Thymus (tissue), 11 donors: ENCODE measurements at regions not wholly inside any gene's neighbourhood (a gene's known extent, or its start where the extent isn't known, plus 50 kb on each side); places are given as distances from the start of the nearest gene placed in this dataset.

Experiments
- DNase-seq, 9 donors: peaks; one replicate each; pipeline ENCODE4 v3.0.0-alpha.2; 2013; ENCODE audit warnings: low spot score in 9 of 9, low read depth in 6 of 9, missing footprints in 1 of 9
- H3K27ac ChIP-seq, 2 donors: one replicate each; pipeline ENCODE4 v1.5.1; 2013; ENCODE audit warnings: control low read depth in 1 of 2, low read depth in 1 of 2, low read length in 1 of 2, mild to moderate bottlenecking in 1 of 2, moderate library complexity in 1 of 2
- H3K27me3 ChIP-seq, 2 donors: one replicate each; pipeline ENCODE4 v1.5.1; 2013; ENCODE audit warnings: low read length in 1 of 2; ENCODE audit not compliant: control insufficient read depth in 2 of 2, insufficient read depth in 1 of 2
- H3K36me3 ChIP-seq, 2 donors: one replicate each; pipeline ENCODE4 v1.5.1; 2013; ENCODE audit warnings: low read length in 1 of 2, mild to moderate bottlenecking in 1 of 2, moderate library complexity in 1 of 2; ENCODE audit not compliant: control insufficient read depth in 2 of 2, insufficient read depth in 2 of 2
- H3K4me1 ChIP-seq, 2 donors: one replicate each; pipeline ENCODE4 v1.5.1; 2013; ENCODE audit warnings: low read length in 2 of 2; ENCODE audit not compliant: control insufficient read depth in 2 of 2, insufficient read depth in 2 of 2
- H3K4me3 ChIP-seq, 2 donors: one replicate each; pipeline ENCODE4 v1.5.1; 2013; ENCODE audit warnings: low read length in 2 of 2, control low read depth in 1 of 2, mild to moderate bottlenecking in 1 of 2
- H3K9me3 ChIP-seq, 2 donors: one replicate each; pipeline ENCODE4 v1.5.1; 2013; ENCODE audit warnings: low read length in 1 of 2, mild to moderate bottlenecking in 1 of 2; ENCODE audit not compliant: control insufficient read depth in 2 of 2, insufficient read depth in 1 of 2
- WGBS: extraction: QIAGEN DNeasy Blood & Tissue Kit; methylation state at CpG from one replicate; pipeline ENCODE4 v1.1.7; 2013; 5-methylcytosine and 5-hydroxymethylcytosine counted together
- donor health status: healthy.

- no peaks in the 10 kb centered on the region for H3K27me3 ChIP-seq
- H3K4me1 ChIP-seq = no peaks in the 10 kb centered on the region
- no peak overlapping the region for H3K27ac ChIP-seq
- WGBS = 57% methylated on average over 1 of the region's 1 CpG
- H3K36me3 ChIP-seq = no peaks in the 10 kb centered on the region
- H3K9me3 ChIP-seq = no peaks in the 10 kb centered on the region
- no peak for DNase-seq
- no peak overlapping the region for H3K4me3 ChIP-seq
Measured at GRCh38 chr5:156124708-156125107, 202.3 kb upstream of the SGCD start.

- no peak overlapping the region for H3K4me3 ChIP-seq
- H3K27me3 ChIP-seq = no peaks in the 10 kb centered on the region
- no peak overlapping the region for H3K27ac ChIP-seq
- WGBS = 88% methylated on average over 3 of the region's 3 CpGs
- H3K4me1 ChIP-seq = no peaks in the 10 kb centered on the region
- H3K9me3 ChIP-seq = no peaks in the 10 kb centered on the region
- DNase-seq = no peak
- no peaks in the 10 kb centered on the region for H3K36me3 ChIP-seq
Measured at GRCh38 chr5:156125118-156125517, 201.8 kb upstream of the SGCD start.

GRCh38 chr5:156126716-156127115 lies 200.2 kb upstream of the SGCD start:
- no peak for DNase-seq
- H3K36me3 ChIP-seq = no peaks in the 10 kb centered on the region

GRCh38 chr5:156128026-156128425 lies 198.9 kb upstream of the SGCD start:
- H3K27me3 ChIP-seq = no peaks in the 10 kb centered on the region
- no peaks in the 10 kb centered on the region for H3K36me3 ChIP-seq
- DNase-seq = no peak
- no peaks in the 10 kb centered on the region for H3K4me1 ChIP-seq
- no peak overlapping the region for H3K4me3 ChIP-seq
- 80% methylated on average over 2 of the region's 2 CpGs for WGBS
- no peak overlapping the region for H3K27ac ChIP-seq
- H3K9me3 ChIP-seq = no peaks in the 10 kb centered on the region

More at GRCh38 chr5:156126716-156127115, 200.2 kb upstream of the SGCD start:
- Histone ChIP-seq H3K9me3 (no peaks in the 10 kb centered on the region), H3K4me1 (no peaks in the 10 kb centered on the region), H3K27me3 (no peaks in the 10 kb centered on the region), H3K27ac (no peak overlapping the region), H3K4me3 (no peak overlapping the region)
- WGBS = 89% methylated on average over 1 of the region's 1 CpG

GRCh38 chr5:156134216-156134615 lies 192.7 kb upstream of the SGCD start:
- H3K4me1 ChIP-seq = no peaks in the 10 kb centered on the region
- peaks cover 0 to 3% of the 10 kb centered on the region in 2 donors for H3K9me3 ChIP-seq
- no peaks in the 10 kb centered on the region for H3K36me3 ChIP-seq
- no peak overlapping the region for H3K4me3 ChIP-seq
- no peaks in the 10 kb centered on the region for H3K27me3 ChIP-seq
- DNase-seq = no peak
- H3K27ac ChIP-seq = no peak overlapping the region
- 93% methylated on average over 3 of the region's 3 CpGs for WGBS

- WGBS = 73% methylated on average over 1 of the region's 1 CpG
- Histone ChIP-seq H3K9me3 (peaks cover 0 to 3% of the 10 kb centered on the region in 2 donors), H3K36me3 (no peaks in the 10 kb centered on the region), H3K27ac (no peak overlapping the region), H3K4me1 (no peaks in the 10 kb centered on the region), H3K27me3 (no peaks in the 10 kb centered on the region), H3K4me3 (no peak overlapping the region)
- DNase-seq = no peak
Measured at GRCh38 chr5:156135531-156135930, 191.4 kb upstream of the SGCD start.

GRCh38 chr5:156137071-156137869 lies 189.7 kb upstream of the SGCD start:
- Histone ChIP-seq H3K27me3 (no peaks in the 10 kb centered on the region), H3K9me3 (peaks cover 0 to 3% of the 10 kb centered on the region in 2 donors), H3K4me3 (no peak overlapping the region), H3K27ac (no peak overlapping the region), H3K4me1 (no peaks in the 10 kb centered on the region), H3K36me3 (no peaks in the 10 kb centered on the region)
- DNase-seq = no peak
- 86% methylated on average over 5 of the region's 5 CpGs for WGBS

GRCh38 chr5:156142867-156143266 lies 184.1 kb upstream of the SGCD start:
- Histone ChIP-seq H3K36me3 (no peaks in the 10 kb centered on the region), H3K27me3 (no peaks in the 10 kb centered on the region), H3K27ac (no peak overlapping the region), H3K4me1 (no peaks in the 10 kb centered on the region), H3K9me3 (peaks cover 0 to 5% of the 10 kb centered on the region in 2 donors), H3K4me3 (no peak overlapping the region)
- WGBS = 92% methylated on average over 2 of the region's 2 CpGs
- no peak for DNase-seq

GRCh38 chr5:156147261-156147943 lies 179.6 kb upstream of the SGCD start:
- 86% methylated on average over 2 of the region's 2 CpGs for WGBS
- no peak overlapping the region for H3K27ac ChIP-seq

More at GRCh38 chr5:156147261-156147943, 179.6 kb upstream of the SGCD start:
- H3K36me3 ChIP-seq = no peaks in the 10 kb centered on the region
- no peak overlapping the region for H3K4me3 ChIP-seq
- no peaks in the 10 kb centered on the region for H3K27me3 ChIP-seq
- no peak for DNase-seq
- H3K9me3 ChIP-seq = peaks cover 0 to 3% of the 10 kb centered on the region in 2 donors
- H3K4me1 ChIP-seq = no peaks in the 10 kb centered on the region
